Kidney (tissue), 13 donors: ENCODE measurements at regions not wholly inside any gene's neighbourhood (a gene's known extent, or its start where the extent isn't known, plus 50 kb on each side); places are given as distances from the start of the nearest gene placed in this dataset.

ENCODE experiments used
- DNase-seq, 5 donors: peaks; one replicate each; pipeline ENCODE4 v3.0.0-alpha.2; 2013 to 2020
- FAIRE-seq: peaks from 2 replicates; lab custom pipeline; 2012; peaks lifted over from hg19 to GRCh38; lab: Jason Lieb, UNC
- H3K27ac ChIP-seq, 2 donors: one replicate each; pipeline ENCODE4 v1.7.0; 2013; ENCODE audit warnings: low read depth in 2 of 2, low read length in 2 of 2, inconsistent platforms in 1 of 2
- H3K27me3 ChIP-seq: one replicate; pipeline ENCODE4 v1.7.1; 2013; ENCODE audit warnings: low read length, inconsistent platforms; ENCODE audit not compliant: control insufficient read depth, insufficient read depth
- H3K36me3 ChIP-seq, 3 donors: one replicate each; pipeline versions ENCODE4 v1.7.0 to v1.7.1; 2013; ENCODE audit warnings: low read length in 3 of 3, control low read depth in 1 of 3, inconsistent platforms in 1 of 3; ENCODE audit not compliant: insufficient read depth in 3 of 3, control insufficient read depth in 2 of 3
- H3K4me1 ChIP-seq, 3 donors: one replicate each; pipeline versions ENCODE4 v1.7.0 to v1.7.1; 2013; ENCODE audit warnings: low read length in 3 of 3, inconsistent platforms in 1 of 3, low read depth in 1 of 3; ENCODE audit not compliant: control insufficient read depth in 2 of 3, insufficient read depth in 2 of 3
- H3K4me3 ChIP-seq, 3 donors: one replicate each; pipeline versions ENCODE4 v1.7.0 to v1.8.1; 2013; ENCODE audit warnings: low read length in 3 of 3, control low read depth in 1 of 3, inconsistent platforms in 1 of 3
- H3K9ac ChIP-seq, 3 donors: one replicate each; pipeline versions ENCODE4 v1.7.0 to v1.7.1; 2013; ENCODE audit warnings: low read length in 3 of 3, control low read depth in 1 of 3, inconsistent platforms in 1 of 3
- H3K9me3 ChIP-seq, 3 donors: one replicate each; pipeline versions ENCODE4 v1.7.0 to v1.7.1; 2013; ENCODE audit warnings: low read length in 3 of 3, control low read depth in 1 of 3, inconsistent platforms in 1 of 3; ENCODE audit not compliant: control insufficient read depth in 2 of 3, insufficient read depth in 1 of 3
- CTCF ChIP-seq: IDR thresholded peaks from 3 replicates; pipeline ENCODE4 v1.5.1; 2012; ENCODE audit warnings: mild to moderate bottlenecking, moderate library complexity, borderline replicate concordance; ENCODE audit not compliant: insufficient read depth; ENCODE audit errors: extremely low read depth
- intact Hi-C: fragments of 100-400 bp; cut with DNase I; formaldehyde crosslinking; loops from one replicate; pipeline ENCODE4 v1.11.1; 2022
- donor health status: control.
- donor health status: control.
- donor health status: control.
- donor health status: control.
- donor health status: control.
- donor health status: DM: yes; HTN: yes; CAD: no.
- donor health status: Normal renal cell carcinoma (clear cell type).

- Histone ChIP-seq H3K9me3 (no peaks in the 10 kb centered on the region), H3K4me1 (no peaks in the 10 kb centered on the region), H3K27me3 (no peaks in the 10 kb centered on the region), H3K36me3 (no peaks in the 10 kb centered on the region), H3K4me3 (no peak overlapping the region), H3K27ac (no peak overlapping the region), H3K9ac (no peak overlapping the region)
- FAIRE-seq, result no peak
- intact Hi-C loops, result no loop called here
- TF ChIP-seq CTCF, result no peak
- no peak for DNase-seq
Measured at GRCh38 chr2:65565681-65566080, 133.3 kb upstream of the SPRED2 start.

- FAIRE-seq, result no peak
- TF ChIP-seq CTCF, result no peak
- intact Hi-C loops, result no loop called here
- no peak overlapping the region for H3K4me3 ChIP-seq
- H3K9me3 ChIP-seq, result no peaks in the 10 kb centered on the region
- H3K27me3 ChIP-seq, result no peaks in the 10 kb centered on the region
- H3K9ac ChIP-seq, result no peak overlapping the region
- DNase-seq, result no peak
- H3K27ac ChIP-seq, result no peak overlapping the region
- H3K4me1 ChIP-seq, result no peaks in the 10 kb centered on the region
- H3K36me3 ChIP-seq, result no peaks in the 10 kb centered on the region
Measured at GRCh38 chr2:65564299-65564698, 131.9 kb upstream of the SPRED2 start.

- DNase-seq, result no peak
- Histone ChIP-seq H3K27ac (no peak overlapping the region), H3K9ac (no peak overlapping the region), H3K4me3 (no peak overlapping the region), H3K36me3 (no peaks in the 10 kb centered on the region), H3K4me1 (no peaks in the 10 kb centered on the region), H3K27me3 (no peaks in the 10 kb centered on the region), H3K9me3 (no peaks in the 10 kb centered on the region)
- intact Hi-C loops, result no loop called here
- no peak for FAIRE-seq
- no peak for TF ChIP-seq CTCF
Measured at GRCh38 chr2:65562890-65563289, 130.5 kb upstream of the SPRED2 start.

- FAIRE-seq, result no peak
- TF ChIP-seq CTCF, result no peak
- no peak overlapping the region for H3K4me3 ChIP-seq
- no peak overlapping the region for H3K27ac ChIP-seq
- H3K4me1 ChIP-seq, result no peaks in the 10 kb centered on the region
- H3K9me3 ChIP-seq, result no peaks in the 10 kb centered on the region
- no peaks in the 10 kb centered on the region for H3K27me3 ChIP-seq
- H3K36me3 ChIP-seq, result no peaks in the 10 kb centered on the region
- H3K9ac ChIP-seq, result no peak overlapping the region
- intact Hi-C loops, result no loop called here
- DNase-seq, result no peak
Measured at GRCh38 chr2:65558743-65559142, 126.3 kb upstream of the SPRED2 start.
